ENCODE measurements at regions not wholly inside any gene's neighbourhood (a gene's known extent, or its start where the extent isn't known, plus 50 kb on each side); places are given as distances from the start of the nearest gene placed in this dataset.

GRCh38 chr10:78577712-78578111 is 491.1 kb upstream of the ZMIZ1 start:
- no peak for DNase-seq

GRCh38 chr10:78578929-78579328 is 489.8 kb upstream of the ZMIZ1 start:
- DNase-seq: peak; percentile 83

GRCh38 chr10:78579576-78579975 is 489.2 kb upstream of the ZMIZ1 start:
- DNase-seq: no peak

- DNase-seq: no peak
Measured at GRCh38 chr10:78579995-78580394, 488.8 kb upstream of the ZMIZ1 start.

GRCh38 chr10:78581133-78581694 is 487.6 kb upstream of the ZMIZ1 start:
- no peak for DNase-seq

- no peak for DNase-seq
Measured at GRCh38 chr10:78582540-78582939, 486.2 kb upstream of the ZMIZ1 start.

GRCh38 chr10:78584266-78584665 is 484.5 kb upstream of the ZMIZ1 start:
- DNase-seq: no peak

- no peak for DNase-seq
Measured at GRCh38 chr10:78584681-78585080, 484.1 kb upstream of the ZMIZ1 start.

GRCh38 chr10:78585952-78586351 is 482.8 kb upstream of the ZMIZ1 start:
- DNase-seq: no peak

- DNase-seq: no peak
Measured at GRCh38 chr10:78588194-78588811, 480.5 kb upstream of the ZMIZ1 start.

GRCh38 chr10:78589687-78590086 is 479.1 kb upstream of the ZMIZ1 start:
- no peak for DNase-seq

- no peak for DNase-seq
Measured at GRCh38 chr10:78591066-78591465, 477.7 kb upstream of the ZMIZ1 start.

- no peak for DNase-seq
Measured at GRCh38 chr10:78594559-78595268, 474.1 kb upstream of the ZMIZ1 start.

GRCh38 chr10:78595269-78595619 is 473.5 kb upstream of the ZMIZ1 start:
- DNase-seq: no peak

GRCh38 chr10:78596556-78596955 is 472.2 kb upstream of the ZMIZ1 start:
- DNase-seq: no peak

GRCh38 chr10:78597796-78598555 is 470.8 kb upstream of the ZMIZ1 start:
- no peak for DNase-seq

- no peak for DNase-seq
Measured at GRCh38 chr10:78599122-78599853, 469.5 kb upstream of the ZMIZ1 start.

GRCh38 chr10:78600121-78600665 is 468.6 kb upstream of the ZMIZ1 start:
- no peak for DNase-seq

- DNase-seq: no peak
Measured at GRCh38 chr10:78600740-78601139, 468.0 kb upstream of the ZMIZ1 start.

GRCh38 chr10:78602201-78602932 is 466.4 kb upstream of the ZMIZ1 start:
- peak; percentile 51 for DNase-seq

GRCh38 chr10:78604286-78604685 is 464.5 kb upstream of the ZMIZ1 start:
- DNase-seq: no peak

- no peak for DNase-seq
Measured at GRCh38 chr10:78604721-78605120, 464.0 kb upstream of the ZMIZ1 start.

Data from stimulated activated CD4-positive, alpha-beta T cell treated with anti-CD3 and anti-CD28 coated beads, Interleukin-1b, Interleukin-23, amount 100 ng/mL, for 48 hours (primary cell).